NB4 (cell line): ENCODE measurements at regions not wholly inside any gene's neighbourhood (a gene's known extent, or its start where the extent isn't known, plus 50 kb on each side); places are given as distances from the start of the nearest gene placed in this dataset.
"Not testable (repeated sequence)": the region's sequence is repeated elsewhere in the genome, so short reads cannot be mapped to it uniquely, and the experiment has no call there.

Experiments used
- DNase-seq: peaks from one replicate; pipeline ENCODE4 v3.0.0; 2010; ENCODE audit warnings: low read depth
- H3K4me3 ChIP-seq: one replicate; pipeline ENCODE4 v1.5.1; 2011; ENCODE audit warnings: mild to moderate bottlenecking, low read depth, low read length, moderate library complexity
- MYC ChIP-seq: IDR thresholded peaks from 2 replicates; pipeline ENCODE4 v1.6.1; 2011; ENCODE audit warnings: low read depth, low read length
- POLR2A ChIP-seq: IDR thresholded peaks from 2 replicates; pipeline ENCODE4 v1.6.1; 2011; ENCODE audit warnings: mild to moderate bottlenecking; ENCODE audit not compliant: insufficient read length; ENCODE audit errors: extremely low read depth
- TF ChIP-seq, protein P1 (sequence below): IDR thresholded peaks from one replicate; pipeline ENCODE4 v1.5.1; 2012; ENCODE audit warnings: low read depth, low read length
- TF ChIP-seq, protein P2 (sequence below): IDR thresholded peaks from 2 replicates; pipeline ENCODE4 v1.6.1; 2011; ENCODE audit warnings: low read depth, low read length

DNA sequence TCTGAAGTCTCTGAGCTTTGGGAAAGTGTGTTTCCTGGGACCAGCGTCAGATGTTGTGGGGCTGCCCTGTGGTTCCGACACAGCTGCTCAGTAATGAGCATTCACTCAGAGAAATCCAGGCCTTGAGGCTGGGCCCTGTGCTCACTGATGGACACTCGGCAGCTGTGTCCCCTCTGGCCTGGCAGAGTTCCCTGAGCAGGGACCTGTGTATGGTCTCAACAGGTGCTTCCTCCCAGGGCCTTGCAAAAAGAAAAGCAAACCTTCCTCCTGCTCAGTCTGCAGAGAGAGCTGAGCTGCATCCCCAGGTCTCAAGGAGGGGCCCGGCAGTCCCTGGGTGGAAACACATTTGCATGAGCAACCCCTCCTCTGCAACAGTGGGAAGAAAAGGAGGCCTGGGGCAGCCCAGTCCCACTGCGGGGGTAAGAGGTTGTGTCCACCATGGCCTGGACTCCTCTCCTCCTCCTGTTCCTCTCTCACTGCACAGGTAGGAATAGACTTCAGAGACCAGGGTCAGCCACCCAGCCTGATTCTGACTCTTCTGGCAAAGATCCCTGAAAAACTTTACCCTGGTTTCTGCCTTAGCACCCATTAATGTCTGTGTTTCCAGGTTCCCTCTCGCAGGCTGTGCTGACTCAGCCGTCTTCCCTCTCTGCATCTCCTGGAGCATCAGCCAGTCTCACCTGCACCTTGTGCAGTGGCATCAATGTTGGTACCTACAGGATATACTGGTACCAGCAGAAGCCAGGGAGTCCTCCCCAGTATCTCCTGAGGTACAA lies 131.2 kb downstream of the VPREB1 start:
- DNase-seq = no peak
- TF ChIP-seq, protein P1, sequence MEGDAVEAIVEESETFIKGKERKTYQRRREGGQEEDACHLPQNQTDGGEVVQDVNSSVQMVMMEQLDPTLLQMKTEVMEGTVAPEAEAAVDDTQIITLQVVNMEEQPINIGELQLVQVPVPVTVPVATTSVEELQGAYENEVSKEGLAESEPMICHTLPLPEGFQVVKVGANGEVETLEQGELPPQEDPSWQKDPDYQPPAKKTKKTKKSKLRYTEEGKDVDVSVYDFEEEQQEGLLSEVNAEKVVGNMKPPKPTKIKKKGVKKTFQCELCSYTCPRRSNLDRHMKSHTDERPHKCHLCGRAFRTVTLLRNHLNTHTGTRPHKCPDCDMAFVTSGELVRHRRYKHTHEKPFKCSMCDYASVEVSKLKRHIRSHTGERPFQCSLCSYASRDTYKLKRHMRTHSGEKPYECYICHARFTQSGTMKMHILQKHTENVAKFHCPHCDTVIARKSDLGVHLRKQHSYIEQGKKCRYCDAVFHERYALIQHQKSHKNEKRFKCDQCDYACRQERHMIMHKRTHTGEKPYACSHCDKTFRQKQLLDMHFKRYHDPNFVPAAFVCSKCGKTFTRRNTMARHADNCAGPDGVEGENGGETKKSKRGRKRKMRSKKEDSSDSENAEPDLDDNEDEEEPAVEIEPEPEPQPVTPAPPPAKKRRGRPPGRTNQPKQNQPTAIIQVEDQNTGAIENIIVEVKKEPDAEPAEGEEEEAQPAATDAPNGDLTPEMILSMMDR = no peak
- TF ChIP-seq, protein P2, sequence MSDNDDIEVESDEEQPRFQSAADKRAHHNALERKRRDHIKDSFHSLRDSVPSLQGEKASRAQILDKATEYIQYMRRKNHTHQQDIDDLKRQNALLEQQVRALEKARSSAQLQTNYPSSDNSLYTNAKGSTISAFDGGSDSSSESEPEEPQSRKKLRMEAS = no peak
- TF ChIP-seq POLR2A (no peak), MYC (no peak)
- no peak overlapping the region for H3K4me3 ChIP-seq

DNA sequence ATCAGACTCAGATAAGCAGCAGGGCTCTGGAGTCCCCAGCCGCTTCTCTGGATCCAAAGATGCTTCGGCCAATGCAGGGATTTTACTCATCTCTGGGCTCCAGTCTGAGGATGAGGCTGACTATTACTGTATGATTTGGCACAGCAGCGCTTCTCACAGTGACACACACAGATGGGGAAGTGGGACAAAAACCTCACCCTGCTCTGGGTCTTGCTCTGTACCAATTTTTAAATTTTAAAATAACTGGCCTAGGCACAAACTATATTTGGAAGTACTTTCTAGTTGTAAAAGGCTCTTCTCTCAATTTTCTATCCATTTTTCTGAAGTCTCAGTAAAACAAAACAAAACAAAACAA lies 131.7 kb downstream of the VPREB1 start:
- TF ChIP-seq, protein P1 = no peak
- TF ChIP-seq MYC (no peak), POLR2A (no peak)
- TF ChIP-seq, protein P2 = no peak
- no peak for DNase-seq
- H3K4me3 ChIP-seq = no peak overlapping the region

DNA sequence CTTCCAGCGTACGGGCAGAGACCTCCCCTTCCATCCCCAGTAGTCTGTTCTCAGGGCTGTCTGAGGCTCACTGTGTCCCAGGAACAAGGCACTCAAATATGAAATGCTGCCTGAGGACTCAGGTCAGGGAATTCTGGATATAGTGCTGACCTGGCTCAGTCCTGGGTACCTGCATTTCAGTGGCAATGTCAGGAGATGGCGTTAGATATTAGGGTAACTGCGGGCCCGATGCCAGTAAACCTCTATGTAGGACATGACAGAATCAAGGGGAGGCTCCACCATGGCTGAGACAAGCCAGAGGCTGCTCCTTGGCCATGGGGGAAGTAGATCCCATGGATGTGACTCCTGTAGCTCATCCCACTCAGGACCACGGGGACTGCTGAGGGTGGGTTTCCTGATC lies 131.7 kb downstream of the ZNF280B start:
- DNase-seq = not testable (repeated sequence)

DNA sequence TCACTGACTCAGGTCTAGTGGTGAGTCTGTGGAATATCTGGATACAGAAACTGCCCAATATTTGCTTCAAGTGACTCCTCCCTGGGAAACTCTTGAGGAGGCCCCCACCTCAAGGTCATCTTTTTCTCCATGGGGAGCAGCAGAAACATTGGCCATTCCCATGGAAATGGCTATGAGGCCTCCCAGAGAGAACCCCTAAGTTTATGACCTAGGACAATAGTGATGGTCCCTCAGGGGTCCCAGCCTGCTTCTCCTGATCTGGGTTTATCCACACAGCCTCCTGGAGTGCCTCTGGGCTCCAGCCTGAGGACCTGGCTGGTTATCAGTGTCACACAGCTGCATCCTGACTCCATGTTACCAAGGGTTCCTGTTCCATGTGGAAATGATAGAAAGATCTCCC lies 131.2 kb downstream of the ZNF280B start:
- no peak overlapping the region for H3K4me3 ChIP-seq
- TF ChIP-seq MYC (no peak), POLR2A (no peak)
- TF ChIP-seq, protein P2 = no peak
- TF ChIP-seq, protein P1 = no peak
- DNase-seq = no peak

More for the DNA sequence above, 131.7 kb downstream of the ZNF280B start:
- not testable (repeated sequence) for H3K4me3 ChIP-seq

DNA sequence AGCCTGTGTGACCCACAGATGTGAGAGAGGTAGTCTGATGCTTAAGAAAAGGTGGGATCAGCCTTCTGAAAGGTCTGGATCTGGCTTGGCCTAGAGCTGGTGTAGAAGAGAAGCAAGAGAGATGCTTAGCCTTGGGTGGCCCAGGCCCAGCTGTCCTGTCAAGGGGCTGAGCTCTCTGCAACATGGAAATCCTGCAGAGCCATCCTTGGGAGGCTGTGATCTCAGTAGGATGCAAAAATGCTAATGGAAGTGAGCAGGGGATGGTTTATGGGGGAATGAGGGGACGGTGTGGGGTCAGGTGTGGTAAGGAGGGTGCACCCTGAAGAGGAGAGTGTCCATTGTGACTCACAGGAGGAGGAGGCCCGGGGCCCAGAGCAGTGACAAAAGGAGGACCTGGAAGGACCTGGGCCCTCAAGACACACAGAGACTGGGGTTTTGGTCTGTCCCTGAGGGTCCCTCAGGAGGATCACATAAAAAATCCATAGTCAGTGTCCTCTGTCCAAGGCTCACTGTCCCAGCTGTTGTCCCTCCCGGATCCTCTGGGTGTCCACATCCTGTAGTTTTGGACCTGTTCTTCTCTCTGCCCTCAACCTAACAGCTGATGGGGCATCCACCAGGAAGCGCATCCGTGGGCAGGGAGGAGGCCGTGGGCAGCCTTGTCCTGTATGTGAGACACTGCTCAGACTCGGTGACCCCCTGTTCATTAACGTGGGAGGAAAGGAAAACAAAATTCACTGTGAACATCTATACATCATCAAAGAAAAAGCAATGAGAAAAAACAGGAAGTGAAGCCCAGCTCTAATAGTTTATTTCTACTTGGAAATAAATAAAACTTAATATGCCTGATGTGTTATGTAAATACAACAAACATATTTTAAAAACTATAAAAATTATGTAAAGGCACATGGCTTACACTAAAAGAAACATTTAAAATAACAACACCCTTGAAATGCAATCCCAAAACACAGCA lies 129.8 kb downstream of the ZNF280B start:
- H3K4me3 ChIP-seq = no peak overlapping the region
- TF ChIP-seq, protein P2 = no peak
- TF ChIP-seq MYC (no peak), POLR2A (no peak)
- TF ChIP-seq, protein P1 = no peak
- DNase-seq = no peak

DNA sequence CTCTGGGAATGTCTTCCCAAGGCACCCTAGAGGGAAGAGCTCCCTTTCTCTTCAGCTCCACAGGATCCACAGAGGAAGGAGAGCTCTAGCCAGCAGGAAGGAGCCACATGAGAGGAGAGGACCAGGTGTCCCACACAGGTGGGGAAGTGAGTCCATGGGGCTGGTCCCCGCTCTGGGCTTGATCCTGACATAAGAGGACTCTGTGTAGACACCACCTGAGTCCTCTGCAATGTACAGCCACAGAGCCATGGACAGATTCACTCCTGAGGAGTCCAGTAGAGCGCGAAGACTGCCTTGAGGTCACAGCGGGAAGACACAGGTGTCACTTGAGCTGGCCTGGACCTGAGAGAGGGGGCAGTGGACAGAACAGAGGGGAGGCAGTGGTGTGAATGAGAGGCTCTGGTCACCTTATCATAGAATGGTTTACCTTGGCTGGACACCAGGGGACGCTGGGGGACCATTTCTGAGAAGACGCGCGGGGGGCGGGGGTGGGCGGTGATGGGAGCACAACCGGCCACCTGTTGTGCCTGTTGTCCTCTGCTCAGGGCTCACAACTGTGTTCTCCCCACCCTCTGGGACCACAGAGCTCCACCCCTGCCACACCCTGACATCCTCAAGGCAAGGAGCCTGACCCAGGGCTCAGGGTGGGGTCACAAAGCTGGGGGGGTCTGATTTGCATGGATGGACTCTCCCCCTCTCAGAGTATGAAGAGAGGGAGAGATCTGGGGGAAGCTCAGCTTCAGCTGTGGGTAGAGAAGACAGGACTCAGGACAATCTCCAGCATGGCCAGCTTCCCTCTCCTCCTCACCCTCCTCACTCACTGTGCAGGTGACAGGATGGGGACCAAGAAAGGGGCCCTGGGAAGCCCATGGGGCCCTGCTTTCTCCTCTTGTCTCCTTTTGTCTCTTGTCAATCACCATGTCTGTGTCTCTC lies 128.2 kb downstream of the ZNF280B start:
- H3K4me3 ChIP-seq = no peak overlapping the region
- TF ChIP-seq MYC (no peak), POLR2A (no peak)
- TF ChIP-seq, protein P1 = peak; percentile 9
- TF ChIP-seq, protein P2 = no peak
- peak; percentile 9 for DNase-seq

DNA sequence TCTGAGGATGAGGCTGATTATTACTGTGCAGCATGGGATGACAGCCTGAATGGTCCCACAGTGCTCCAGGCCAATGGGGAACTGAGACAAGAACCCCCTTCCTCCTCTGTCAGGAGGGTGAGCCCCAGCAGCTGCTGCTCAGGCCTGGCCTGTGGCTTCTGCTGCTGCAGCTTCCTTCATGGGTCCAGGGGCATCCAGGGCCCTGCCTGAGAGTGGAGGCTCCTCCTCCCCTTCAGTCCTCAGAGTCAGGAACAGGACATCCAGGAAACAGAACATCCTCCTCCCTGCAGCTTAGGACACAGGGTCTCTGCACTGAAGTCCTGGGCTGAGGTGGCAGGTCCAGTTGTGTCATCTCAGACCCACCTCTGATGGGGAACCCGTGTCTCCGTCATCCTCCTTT lies 127.2 kb downstream of the ZNF280B start:
- DNase-seq, H3K4me3 ChIP-seq: not testable (repeated sequence)
